ENCODE measurements at regions not wholly inside any gene's neighbourhood (a gene's known extent, or its start where the extent isn't known, plus 50 kb on each side); places are given as distances from the start of the nearest gene placed in this dataset.

DNA sequence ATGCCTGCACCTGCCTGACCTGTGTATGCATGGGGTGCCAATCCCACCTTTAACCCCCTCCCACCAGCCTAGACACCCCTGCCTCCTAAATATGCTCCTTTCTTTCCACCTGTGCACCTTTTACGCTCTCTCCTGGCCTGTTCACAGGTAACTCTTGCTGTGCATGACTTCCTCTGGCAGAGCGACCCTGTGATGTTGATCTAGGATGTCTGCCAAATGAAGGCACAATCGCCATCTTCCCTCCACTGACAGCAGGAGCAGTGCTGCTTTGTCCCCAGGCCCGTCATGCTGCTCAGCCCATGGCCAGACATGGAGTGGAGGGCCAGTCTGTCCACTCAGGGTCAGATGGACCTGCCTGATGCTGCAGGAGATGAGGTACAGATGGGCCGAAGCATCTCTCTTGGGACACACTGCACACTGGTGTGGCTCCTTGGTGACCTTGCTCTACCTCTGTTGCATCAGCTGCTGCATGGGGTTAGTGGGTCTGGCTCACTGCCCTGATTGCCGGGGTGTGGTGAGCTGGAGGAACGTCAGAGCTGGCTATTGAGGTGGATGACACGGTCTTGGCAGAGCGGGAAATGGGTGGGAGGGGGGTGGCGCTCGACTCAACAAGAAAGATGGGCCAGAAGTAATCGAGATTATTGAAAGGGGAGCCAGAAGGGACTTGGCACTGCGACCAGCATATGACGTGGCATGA, 101.7 kb upstream of the PITX1 start:
- peak; percentile 58 for DNase-seq
- ATAC-seq, result peak; percentile 30 to 55
- intact Hi-C loops (cut with DNase I), result no loop called here

DNA sequence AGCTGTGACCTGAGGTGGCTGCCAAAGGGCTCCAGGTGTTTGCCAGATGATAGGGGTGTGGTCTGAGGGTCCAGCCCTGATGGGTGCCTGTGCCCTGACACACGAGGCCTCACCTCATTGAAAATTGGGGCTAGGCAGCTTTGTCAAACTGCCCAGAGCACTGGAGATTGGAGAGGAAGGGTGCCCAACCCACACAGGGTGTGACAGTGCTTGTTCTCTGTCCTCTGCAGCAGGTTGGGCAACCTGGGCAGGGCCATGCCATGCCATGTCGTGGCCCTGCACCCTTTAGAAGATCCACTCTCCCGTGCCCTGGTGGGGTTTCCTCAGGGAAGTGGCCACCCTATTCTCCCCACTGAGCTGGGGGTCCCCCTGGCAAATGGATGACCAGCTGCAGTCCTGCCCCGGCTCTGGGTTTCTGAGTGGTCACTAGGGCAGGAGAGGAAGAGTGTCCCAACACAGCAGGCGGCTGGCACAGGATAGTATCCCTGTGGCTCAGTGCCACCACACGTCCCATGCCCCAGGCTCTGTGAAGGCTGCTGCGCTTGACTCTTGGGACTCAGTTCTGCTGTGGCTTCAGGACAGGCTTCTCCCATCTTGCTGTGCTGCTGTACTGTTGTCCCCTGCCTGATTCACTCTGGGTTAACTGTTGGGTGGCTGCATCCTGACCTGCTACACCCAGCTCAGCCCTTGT, 100.8 kb upstream of the PITX1 start:
- intact Hi-C loops (cut with DNase I), result no loop called here
- ATAC-seq (no peak), DNase-seq (no peak)

DNA sequence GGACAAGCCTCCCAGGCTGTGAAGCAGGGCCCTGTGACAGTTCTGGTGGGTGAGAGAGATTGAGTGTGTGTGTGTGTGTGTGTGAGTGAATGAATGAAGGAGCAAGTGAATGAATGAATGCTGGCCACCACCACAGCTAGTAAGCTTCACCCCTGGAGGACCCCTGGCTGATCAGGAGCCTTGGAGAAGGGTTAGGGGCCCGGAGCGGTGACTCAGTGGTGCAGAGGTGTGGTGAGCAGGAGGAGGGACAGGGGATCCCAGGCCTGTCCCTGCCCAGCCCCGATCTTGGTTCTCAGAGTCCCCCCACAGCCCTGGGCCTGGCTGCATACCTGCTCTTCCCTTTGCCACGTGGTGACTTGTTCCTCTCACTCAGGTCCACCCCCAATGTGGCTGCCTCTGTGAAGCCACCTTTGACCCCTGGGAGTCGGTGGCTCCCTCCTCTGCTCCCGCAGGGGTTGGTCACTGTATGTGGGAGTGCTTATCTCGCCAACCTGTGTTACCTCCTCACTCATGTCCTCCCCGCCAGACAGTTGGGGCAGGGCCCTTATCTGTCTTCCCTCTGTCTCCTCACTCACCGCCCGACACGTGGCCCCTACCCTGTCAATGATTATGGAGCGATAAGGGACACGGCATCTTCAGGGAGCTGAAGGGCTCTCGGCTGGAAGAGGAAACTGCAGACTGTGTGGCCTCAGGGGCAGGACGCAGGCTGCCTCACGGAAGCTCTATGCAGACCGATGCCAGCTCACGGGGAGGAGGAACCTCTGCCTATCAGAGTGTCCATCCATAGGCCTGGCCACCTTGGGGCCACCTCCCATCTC, 99.9 kb upstream of the PITX1 start:
- intact Hi-C loops (cut with DNase I), result no loop called here
- DNase-seq (no peak), ATAC-seq (no peak)

DNA sequence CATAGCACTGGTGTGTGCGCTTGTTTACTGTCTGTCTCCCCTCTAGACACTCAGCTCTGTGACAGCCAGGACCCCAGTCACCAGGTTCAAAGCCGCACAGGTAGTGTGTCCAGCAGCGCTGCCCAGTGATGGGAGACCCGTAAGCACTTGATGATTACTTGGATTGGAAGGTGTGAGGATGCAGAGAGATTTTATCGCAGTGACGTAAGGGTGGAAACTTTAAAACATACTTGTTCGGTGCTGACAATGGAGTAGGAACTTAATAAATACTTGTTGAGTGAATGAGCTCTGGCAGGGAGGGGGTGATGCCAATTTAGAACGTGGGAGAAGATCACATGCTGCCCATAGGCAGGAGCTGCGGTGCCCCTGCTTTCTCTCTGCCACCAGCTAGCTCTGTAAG, 99.2 kb upstream of the PITX1 start:
- intact Hi-C loops (cut with DNase I), result no loop called here
- no peak for DNase-seq
- no peak for ATAC-seq

DNA sequence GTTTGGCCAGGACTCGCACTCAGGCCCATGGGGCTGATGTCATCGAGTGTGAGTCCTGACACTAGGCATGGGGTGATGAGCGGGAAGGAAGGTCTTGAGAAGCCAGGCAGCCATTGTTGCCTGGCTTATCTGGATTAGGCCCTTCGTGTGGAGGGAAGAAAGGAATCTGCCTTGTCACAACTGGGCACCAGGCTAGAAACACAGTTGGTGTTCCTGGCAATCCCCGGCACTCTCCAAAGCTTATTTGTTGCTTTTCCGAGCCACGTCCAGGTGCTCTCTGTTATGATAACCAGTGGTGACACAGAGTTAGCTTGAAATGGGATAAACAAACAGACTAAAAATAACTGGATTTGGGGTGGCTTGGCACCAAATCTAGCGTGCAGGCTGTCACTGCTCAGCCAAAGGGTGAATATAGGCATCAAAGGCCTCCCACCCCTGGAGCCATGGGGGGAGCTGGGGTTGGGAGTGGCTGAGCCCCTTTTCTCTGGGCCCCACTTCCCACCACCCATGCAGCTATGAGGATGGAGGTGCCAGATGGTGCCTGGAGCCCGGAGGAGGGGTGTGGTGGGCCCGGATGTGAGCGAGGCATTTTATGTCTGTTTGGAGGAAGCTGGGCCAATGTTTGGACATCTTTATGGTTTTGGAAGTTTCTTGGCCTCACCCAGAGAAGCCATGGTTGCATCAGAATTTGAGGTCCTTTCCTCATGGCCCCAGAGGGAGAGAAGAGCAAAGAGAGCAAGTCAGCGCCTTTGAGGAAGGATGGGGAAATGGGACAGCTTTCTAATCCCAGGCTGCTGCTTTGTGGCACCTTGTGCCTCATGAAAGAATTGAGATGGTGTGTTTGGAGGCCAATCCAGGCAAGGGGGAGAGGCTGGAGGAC, 98.0 kb upstream of the PITX1 start:
- DNase-seq, result no peak
- ATAC-seq, result no peak
- intact Hi-C loops (cut with DNase I), result no loop called here

DNA sequence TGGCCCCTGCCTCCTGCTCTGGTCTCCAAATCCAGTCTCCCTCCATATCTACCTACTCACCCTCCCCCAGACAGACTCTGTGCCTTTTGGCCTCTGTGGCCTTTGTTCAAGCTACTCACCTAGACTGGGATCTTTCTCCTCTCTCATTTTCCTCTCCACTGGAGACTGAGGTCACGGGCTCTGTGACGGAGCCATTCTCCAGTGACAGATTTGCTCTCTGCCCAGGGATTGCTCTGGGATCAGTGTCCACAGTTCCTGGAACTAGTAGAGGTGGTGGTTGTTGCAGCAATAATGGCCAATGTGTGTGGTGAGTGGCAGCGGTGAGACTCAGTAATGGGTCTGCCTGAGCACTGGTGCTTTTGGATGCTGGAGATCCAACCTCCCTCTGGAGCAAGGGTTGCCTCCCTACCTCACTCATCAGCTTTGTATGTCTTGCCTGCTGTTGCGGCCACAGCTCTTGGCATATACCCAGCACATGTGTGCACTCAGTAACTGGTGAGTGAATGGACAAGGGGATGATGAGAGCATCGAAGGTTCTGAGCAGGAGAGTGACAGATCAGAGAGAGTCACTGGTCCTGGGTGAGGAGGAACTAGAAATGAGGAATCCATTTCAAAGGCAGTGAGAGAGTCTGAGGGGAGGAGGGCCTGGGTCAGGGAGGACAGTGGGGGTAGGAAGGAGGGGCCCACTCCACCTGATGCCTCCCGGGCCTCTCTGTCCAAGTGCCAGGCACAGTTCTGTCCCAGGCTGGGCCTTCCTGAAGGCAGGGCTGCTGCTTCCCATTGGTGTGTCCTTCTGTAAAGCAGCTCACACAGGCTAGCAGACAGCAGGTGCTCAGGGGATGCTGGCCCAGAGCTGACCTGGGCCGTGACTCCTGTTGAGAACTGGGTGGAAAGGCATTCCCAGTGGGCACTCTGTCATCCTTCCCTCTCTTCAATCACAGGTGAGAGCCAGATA, 96.5 kb upstream of the PITX1 start:
- ATAC-seq (no peak), DNase-seq (no peak)
- intact Hi-C loops (cut with DNase I), result no loop called here

DNA sequence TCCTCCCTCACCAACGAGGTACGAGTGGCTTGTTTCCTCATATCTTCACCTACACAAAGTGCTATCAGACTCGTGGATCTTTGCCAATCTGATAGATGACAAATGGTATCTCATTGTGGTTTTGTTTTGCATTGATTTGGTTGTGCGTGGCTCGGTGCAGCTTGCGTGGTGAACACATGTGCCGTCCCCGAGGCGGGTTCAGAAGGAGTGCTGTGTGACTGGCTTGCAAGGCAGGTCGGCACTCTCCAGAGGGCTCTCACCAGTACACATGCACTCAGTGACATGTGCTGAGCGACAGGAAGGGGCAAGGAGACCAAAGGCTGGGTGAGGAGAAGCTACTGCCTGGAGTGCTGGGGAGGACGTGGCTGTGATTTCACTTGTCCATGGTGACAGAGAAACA, 95.3 kb upstream of the PITX1 start:
- intact Hi-C loops (cut with DNase I), result no loop called here
- no peak for ATAC-seq

DNA sequence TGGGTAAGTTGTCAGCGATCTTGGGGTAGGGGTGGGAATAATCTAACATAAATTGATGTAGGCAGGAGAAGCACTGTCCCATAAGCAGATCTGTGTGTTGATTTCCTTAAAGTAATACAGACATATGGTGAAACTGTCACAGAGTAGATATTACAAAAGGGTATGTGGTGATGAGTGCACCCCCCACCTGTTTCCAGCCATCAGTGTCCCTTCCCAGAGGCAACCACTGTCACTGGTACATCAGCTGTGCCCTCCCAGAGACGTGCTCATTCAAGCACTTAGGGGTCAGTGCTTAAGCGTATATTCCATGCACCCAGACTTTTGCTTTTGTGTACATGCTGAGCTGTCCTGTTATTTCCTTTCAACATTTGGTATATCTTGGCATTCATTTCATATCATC, 94.3 kb upstream of the PITX1 start:
- no peak for ATAC-seq
- intact Hi-C loops (cut with DNase I), result no loop called here
- DNase-seq, result no peak

More for the DNA sequence above, 95.3 kb upstream of the PITX1 start:
- DNase-seq, result no peak

DNA sequence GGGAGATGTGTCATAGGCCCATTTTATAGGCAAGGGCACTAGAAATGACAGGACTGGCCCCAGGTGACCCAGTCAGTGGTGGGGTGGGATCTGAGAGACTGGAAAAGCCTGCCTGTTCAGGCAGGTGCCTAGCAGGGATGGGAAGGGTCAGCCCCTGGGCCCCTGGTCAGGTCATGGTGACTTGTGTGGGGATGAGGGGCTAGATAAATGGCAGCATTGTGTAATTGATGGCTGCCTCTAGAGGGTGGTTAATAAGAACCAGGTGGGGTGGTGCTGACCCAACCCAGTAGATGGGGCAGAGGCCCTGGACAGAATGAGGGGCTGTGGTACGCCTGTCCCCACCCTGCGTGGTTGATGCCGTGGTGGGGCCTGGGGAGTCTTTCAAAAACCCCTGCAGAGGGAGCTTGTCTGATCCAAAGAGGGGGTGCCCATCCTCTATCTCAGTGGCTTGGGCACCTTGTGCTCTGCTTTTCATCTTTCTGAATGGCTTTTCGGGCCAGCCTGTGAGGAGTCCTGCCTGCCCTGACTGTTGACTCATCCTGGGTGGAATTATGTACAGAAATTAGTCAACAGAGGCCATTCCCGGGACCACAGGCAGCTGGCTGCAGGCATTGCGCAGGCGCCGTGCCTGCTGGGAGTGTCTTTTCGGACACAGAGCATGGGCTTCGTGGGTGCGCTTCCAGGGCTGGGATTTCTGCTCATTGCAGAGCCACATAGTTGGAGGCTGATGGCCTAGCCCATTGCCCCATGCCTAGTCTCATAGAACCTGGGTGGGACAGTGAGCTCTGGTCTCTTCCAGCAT, 93.6 kb upstream of the PITX1 start:
- intact Hi-C loops (cut with DNase I), result no loop called here
- ATAC-seq (no peak), DNase-seq (no peak)

DNA sequence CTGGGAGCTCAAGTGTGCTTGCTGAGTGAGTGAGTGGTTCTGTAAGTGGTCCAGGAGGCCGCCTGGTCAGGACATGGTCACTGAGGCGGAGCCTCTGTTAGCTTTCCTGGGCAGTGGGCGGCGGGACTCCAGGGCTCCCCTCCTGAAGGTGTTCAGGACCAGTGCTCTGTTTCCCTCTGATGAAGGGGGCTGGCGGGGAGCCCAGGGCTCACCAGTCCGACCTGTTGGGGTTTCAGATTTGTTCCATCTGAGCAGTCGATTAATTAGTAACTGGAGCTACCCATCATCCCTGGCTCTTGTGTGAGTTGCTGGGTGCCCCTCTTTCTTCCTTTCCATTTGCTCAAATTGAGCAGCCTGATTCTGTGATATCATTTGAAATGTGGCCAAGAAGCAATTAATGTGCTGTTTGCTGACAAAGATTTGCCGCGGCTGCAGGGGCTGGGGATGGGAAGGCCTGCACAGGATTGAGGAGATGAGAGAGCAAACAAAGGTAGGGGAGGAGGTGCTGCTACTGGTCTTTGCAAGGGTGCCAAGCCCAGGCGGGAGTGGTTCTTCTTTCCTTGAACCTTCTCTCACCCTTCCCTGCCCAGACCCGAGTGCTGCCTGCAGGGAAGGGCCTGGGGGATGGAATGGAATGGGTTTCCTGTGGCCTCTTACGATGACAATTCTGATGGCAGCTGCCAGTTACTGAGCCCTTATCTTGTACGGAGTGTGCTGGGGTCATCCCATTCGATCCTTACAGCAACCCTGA, 92.8 kb upstream of the PITX1 start:
- intact Hi-C loops (cut with DNase I), result no loop called here
- ATAC-seq, result no peak
- DNase-seq, result no peak

DNA sequence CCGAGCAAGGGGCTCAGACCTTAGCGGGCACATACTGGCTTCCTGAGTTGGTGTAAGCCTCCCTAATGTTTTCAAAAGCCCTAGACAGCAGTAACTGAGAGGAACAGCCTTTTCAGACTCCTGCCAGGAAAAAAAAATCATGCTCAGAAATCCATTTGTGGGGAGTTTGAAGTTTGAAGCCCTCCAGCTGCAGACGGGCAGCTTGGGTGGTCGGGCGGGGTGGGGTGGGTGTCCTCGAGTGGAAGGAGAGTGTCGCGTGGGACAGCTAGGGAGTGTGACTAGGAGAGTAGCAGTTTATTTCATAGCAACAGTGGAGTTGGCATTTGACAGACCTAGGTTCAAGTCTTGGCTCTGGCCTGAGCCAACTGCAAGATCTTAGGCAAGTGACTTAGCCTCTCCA, 90.7 kb upstream of the PITX1 start:
- no peak for ATAC-seq
- intact Hi-C loops (cut with DNase I), result no loop called here
- DNase-seq, result no peak

DNA sequence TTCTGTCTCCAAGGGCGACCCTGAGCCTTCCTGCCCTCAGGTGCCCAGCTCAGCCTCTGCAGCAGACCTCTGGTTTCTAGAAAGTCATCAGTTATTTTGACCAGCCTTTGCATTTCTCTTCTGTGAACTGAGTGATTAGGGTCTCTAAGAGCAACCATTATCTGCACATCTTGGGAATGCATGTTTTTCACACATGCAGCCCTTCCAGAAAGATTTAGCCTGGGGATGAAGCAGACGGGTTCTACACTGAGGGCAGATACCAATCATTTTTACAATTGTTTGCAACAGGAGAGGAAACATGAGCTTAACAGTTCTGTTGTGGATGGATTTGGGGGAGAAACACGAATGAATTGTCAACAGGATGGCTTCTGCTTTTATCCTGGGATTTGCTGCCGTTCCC, 90.1 kb upstream of the PITX1 start:
- ATAC-seq (no peak), DNase-seq (no peak)
- intact Hi-C loops (cut with DNase I), result no loop called here

DNA sequence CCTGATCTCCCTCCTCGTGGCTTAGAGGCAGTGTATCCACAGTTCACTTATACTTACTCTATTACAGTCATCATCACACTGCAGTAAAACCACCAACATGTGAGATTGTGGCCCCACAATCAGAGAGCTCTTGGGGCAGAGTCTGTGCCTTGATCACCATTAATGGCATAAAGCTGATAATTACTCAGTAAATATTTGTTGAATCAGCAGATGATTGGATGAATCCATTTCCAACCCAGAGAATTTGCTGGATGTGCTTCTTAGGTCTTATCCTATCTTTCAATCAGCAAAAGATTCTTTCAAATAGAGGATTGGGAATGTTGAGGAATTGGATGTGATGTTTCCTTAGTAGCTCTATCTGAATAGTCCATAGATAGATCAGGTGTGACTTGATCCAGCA, 88.8 kb upstream of the PITX1 start:
- DNase-seq, result no peak
- intact Hi-C loops (cut with DNase I), result no loop called here

DNA sequence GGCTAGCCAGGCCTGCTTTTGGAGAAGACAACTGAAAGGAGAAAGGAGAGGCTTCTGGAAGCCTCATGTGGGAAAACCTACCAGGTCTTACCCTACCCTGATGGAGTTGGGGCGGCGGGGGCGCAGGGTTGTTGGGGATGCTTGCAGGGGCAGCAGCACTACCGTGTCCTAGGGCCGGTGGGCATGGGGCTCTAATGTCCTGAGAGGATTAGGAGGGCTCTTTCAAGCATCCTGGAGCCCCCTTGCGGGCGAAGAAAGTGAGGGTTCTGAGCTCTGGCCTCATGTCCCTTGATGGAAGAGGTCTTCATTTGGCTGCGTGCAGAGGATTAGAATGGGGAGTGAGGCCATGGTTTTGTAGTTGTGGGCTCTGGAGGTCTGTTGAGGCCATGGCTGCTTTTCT, 86.9 kb upstream of the PITX1 start:
- ATAC-seq (no peak), DNase-seq (no peak)
- intact Hi-C loops (cut with DNase I), result no loop called here

More for the DNA sequence above, 88.8 kb upstream of the PITX1 start:
- ATAC-seq, result no peak

DNA sequence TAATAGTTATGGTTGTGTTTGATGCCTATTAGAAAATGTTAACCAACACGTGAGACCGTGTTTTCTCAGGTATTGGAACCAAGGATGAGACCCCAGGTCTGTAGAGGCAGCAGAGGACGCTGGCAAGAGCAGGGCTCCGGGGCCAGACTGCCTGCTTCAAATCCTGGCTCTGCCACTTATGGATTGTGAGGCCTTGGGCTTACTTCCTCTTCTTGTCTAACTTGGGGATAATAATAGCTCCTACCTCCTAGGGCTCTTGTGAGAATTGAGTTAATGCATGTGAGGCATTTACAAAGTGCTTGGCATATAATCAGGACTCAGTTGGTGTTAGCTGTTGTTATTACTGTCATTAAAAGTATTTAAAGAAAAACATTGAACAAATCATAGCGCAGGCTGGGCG, 85.5 kb upstream of the PITX1 start:
- ATAC-seq, result no peak
- intact Hi-C loops (cut with DNase I), result no loop called here

DNA sequence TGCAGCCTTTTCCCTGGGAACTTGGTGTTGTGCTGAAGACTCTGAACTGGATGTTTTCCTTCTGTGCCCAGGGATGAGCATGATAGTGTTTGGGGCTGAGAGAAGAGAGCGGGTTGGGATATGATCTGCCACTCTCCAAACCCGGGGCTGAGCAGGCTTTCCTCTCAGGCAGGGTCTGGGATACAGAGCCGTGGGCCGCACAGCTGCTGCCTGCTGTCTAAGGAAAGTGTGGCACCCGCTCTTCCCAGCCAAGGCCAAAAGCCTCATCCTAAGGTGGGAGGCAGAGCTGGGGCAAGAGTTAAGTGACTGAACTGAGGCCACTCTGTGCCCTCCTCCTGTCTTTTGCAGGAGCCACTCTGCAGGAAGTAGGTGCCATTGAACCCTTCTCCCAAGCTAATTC, 83.6 kb upstream of the PITX1 start:
- intact Hi-C loops (cut with DNase I), result no loop called here
- ATAC-seq, result no peak
- DNase-seq, result peak; percentile 1

More for the DNA sequence above, 85.5 kb upstream of the PITX1 start:
- DNase-seq, result no peak

DNA sequence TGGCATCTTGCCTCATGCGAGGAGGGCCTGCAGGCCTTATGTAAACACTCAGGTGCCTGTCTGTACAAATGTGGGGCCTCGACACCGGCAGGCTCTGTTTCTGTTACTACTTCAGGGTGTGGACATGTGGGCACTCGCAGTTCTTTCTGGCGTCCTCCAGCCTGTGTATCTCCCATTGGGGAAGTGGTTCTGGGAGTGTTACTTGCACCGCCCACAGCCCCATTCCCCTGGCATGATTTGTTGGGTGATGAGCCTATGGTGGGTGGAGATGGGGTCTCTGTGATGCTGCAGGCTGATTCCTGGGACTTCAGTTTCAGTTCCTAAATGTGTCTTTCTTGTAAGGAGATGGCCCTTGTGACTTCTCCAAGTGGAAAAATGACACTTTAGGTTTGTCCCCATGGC, 82.1 kb upstream of the PITX1 start:
- peak; percentile 61 to 82 for ATAC-seq
- intact Hi-C loops (cut with DNase I), result no loop called here
- DNase-seq, result peak; percentile 35
